Fibroblast of pulmonary artery (primary cell): ENCODE measurements at regions not wholly inside any gene's neighbourhood (a gene's known extent, or its start where the extent isn't known, plus 50 kb on each side); places are given as distances from the start of the nearest gene placed in this dataset.

Experiments used
- DNase-seq: peaks from one replicate; pipeline ENCODE4 v3.0.0-alpha.2; 2010; ENCODE audit warnings: low read depth
- H3K4me3 ChIP-seq: replicated peaks from 2 replicates; pipeline ENCODE4 v1.5.1; 2011; ENCODE audit warnings: low read depth, mild to moderate bottlenecking, control low read depth, low read length, moderate library complexity
- TF ChIP-seq, protein P1 (sequence below): IDR thresholded peaks from 2 replicates; pipeline ENCODE4 v1.5.1; 2011; ENCODE audit warnings: mild to moderate bottlenecking, control low read depth, low read length, inconsistent platforms; ENCODE audit errors: missing control alignments

DNA sequence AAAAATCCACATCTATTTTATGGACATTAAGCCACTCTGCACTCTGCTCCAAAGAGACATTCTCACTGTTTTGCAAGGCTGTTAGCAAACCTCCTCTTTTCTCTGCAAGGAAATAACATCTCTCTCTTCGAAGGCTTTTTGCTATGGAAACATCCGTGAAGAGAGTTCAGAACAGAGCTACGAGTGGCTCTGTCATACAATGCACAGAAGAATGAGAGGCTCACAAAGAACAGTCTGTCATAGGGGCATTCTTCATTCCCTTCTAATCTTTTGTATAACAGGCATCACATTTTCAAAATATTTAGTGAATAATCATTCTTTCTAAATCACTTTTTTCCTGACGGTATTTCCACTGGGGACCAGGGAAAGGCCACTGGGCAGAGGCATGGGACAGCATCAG, 346.1 kb downstream of the IRS2 start:
- TF ChIP-seq, protein P1, sequence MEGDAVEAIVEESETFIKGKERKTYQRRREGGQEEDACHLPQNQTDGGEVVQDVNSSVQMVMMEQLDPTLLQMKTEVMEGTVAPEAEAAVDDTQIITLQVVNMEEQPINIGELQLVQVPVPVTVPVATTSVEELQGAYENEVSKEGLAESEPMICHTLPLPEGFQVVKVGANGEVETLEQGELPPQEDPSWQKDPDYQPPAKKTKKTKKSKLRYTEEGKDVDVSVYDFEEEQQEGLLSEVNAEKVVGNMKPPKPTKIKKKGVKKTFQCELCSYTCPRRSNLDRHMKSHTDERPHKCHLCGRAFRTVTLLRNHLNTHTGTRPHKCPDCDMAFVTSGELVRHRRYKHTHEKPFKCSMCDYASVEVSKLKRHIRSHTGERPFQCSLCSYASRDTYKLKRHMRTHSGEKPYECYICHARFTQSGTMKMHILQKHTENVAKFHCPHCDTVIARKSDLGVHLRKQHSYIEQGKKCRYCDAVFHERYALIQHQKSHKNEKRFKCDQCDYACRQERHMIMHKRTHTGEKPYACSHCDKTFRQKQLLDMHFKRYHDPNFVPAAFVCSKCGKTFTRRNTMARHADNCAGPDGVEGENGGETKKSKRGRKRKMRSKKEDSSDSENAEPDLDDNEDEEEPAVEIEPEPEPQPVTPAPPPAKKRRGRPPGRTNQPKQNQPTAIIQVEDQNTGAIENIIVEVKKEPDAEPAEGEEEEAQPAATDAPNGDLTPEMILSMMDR, result no peak
- DNase-seq, result no peak
- no peak overlapping the region for H3K4me3 ChIP-seq

DNA sequence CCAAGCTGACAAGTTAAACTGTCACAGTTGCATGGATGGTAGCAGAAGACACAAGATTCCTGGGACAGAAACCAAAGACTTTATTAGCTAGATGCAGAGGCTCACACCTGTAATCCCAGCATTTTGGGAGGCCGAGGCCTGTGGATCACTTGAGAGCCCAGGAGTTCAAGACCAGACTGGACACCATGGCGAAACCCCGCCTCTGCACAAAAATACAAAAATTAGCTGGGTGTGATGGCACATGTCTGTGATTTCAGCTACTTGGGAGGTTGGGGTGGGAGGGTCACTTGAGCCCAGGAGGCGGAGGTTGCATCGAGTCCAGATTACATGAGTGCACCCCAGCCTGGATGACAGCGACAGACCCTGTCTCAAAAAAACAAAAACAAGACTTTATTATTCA, 346.6 kb downstream of the IRS2 start:
- no peak overlapping the region for H3K4me3 ChIP-seq
- TF ChIP-seq, protein P1, result no peak
- no peak for DNase-seq

DNA sequence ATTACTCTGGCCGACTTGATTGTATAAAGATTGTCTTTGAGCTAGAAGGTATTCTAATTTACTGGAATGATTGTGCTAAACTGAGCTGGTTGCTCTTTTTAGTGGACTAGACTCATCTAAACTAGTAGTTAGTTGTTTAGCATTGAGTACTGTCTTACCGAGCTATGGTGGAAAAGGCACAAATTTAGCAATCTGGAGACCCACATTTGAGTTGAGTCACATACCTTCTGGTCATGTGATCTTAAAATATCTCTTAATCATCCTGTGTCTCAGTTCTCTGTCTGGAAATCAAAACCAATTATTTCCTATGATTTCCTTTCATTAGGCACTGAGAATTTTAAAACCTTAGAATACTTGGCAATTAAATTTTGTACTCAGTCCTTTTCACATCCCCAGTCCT, 349.5 kb downstream of the IRS2 start:
- DNase-seq, result no peak
- no peak overlapping the region for H3K4me3 ChIP-seq
- TF ChIP-seq, protein P1, result no peak

DNA sequence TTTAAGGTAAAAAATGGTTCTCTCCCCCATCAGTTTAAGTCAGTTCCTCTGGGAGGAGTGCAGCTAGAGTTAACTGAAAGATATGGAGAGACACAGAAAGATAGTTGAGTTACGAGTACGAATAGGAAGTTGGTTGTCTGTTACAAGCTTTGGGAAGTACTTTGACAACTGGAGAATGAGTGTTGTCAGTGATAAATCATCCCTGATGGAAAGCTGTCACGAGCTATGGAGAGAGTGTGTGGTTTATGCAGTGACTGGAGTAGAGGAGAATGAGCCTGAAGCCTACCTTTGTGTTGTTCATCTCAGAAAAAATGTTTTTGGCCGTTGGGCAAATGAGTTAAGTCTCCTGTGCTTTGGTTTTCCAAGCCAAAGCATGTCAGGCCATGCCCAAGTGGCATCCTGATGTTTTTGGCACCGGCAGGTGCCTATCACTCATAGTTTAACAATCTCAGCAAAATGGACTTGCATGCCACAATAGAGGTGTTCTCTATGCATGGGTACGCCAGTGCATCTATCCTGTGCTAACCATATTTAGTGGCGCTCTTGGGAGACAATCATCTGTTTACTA, 350.2 kb downstream of the IRS2 start:
- no peak overlapping the region for H3K4me3 ChIP-seq
- TF ChIP-seq, protein P1, result no peak
- no peak for DNase-seq

DNA sequence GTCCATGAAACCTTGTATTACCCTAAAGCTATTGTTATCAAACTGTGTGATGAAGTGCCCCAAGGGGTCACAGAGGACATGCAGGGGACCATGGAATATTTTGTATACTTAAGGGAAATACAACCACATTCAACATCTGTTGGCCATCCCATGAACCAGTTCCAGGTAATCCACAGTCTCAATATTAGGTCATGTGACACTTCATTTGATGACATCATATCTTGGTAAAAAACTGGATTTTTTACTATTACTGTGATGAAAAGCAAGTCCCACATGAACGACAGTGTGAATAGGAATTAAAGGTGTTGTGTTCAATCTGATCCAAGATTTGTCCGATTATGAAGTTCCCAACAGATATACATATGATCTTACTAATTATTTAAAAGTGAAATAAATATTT, 355.2 kb downstream of the IRS2 start:
- DNase-seq, result no peak
- H3K4me3 ChIP-seq, result no peak overlapping the region
- TF ChIP-seq, protein P1, result no peak

DNA sequence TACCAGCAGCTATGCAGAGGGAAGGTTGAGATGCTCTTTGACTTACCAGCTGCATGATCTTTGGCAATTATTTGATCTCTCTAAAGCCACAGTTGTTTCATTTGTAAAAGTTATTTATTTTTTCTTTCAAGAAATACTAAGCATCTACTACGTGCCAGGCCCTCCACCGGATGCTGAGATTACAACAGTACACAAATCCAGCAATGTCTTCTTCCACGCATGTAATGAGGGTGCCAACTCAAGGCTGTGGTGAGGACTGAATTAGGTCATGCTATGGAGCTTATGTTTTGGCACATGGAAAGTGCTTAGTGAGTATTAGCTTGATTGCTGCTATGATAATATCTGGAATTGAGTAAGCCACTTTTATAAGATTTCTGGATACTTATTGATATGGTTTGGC, 358.2 kb downstream of the IRS2 start:
- no peak overlapping the region for H3K4me3 ChIP-seq
- DNase-seq, result no peak
- TF ChIP-seq, protein P1, result no peak

DNA sequence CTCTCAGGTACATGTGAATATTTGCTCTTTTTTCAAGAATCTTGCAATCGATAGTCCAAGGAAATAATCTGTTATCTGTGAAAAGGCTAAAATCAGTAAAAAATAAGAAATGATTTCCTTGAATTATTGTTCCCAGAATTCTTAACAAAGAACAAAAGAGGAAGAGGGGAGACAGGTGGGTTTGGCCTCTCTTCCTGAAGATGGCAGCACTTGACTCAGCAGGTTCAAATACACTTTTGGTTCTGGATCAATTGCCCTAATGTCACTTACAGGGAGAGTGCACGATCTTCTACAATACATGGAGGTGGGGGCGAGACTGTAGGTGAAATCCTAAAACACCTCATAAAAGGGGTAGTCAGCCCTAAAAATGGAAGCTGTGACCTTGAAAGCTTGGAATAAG, 358.7 kb downstream of the IRS2 start:
- no peak for DNase-seq
- TF ChIP-seq, protein P1, result no peak
- H3K4me3 ChIP-seq, result no peak overlapping the region
